GM13977 (cell line): ENCODE measurements at regions not wholly inside any gene's neighbourhood (a gene's known extent, or its start where the extent isn't known, plus 50 kb on each side); places are given as distances from the start of the nearest gene placed in this dataset.

Experiments
- DNase-seq: peaks from one replicate; pipeline ENCODE4 v3.0.0; 2012; ENCODE audit warnings: low spot score
- CTCF ChIP-seq: IDR thresholded peaks from 2 replicates; pipeline ENCODE4 v1.5.1; 2012; ENCODE audit warnings: mild to moderate bottlenecking, control low read depth; ENCODE audit not compliant: insufficient read depth; ENCODE audit errors: extremely low read depth, missing control alignments
- in situ Hi-C: fragments of 300-500 bp; cut with MboI; formaldehyde crosslinking; loops from one replicate; pipeline ENCODE4 v1.12.0; 2022; ENCODE audit warnings: low sequenced_read_pairs, low pct_unique_long_range_greater_than_20kb, mixed read lengths, inconsistent platforms; ENCODE audit not compliant: unreplicated experiment

DNA sequence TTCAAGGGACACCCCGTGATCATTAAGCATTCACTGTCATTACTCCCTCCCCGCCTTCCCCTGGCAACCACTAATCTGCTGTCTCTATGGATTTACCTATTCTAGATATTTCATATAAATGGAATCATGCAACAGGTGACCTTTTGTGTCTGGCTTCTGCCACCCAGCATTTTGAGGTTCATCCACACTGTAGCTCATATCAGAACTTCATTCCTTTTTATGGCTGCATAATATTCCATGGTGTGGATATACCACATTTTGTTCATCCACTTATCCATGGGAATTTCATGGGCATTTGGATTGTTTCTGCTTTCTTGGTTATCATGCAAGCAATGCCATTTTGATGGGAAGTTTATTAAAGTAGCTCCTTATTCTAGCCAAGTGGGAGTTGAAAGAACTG, 184.2 kb upstream of the VASH1 start:
- TF ChIP-seq CTCF = no peak
- in situ Hi-C loops = no loop called here
- no peak for DNase-seq

GRCh38 chr14:76577837-76578236, 183.4 kb upstream of the VASH1 start:
- no peak for TF ChIP-seq CTCF
- in situ Hi-C loops = no loop called here
- DNase-seq = no peak

DNA sequence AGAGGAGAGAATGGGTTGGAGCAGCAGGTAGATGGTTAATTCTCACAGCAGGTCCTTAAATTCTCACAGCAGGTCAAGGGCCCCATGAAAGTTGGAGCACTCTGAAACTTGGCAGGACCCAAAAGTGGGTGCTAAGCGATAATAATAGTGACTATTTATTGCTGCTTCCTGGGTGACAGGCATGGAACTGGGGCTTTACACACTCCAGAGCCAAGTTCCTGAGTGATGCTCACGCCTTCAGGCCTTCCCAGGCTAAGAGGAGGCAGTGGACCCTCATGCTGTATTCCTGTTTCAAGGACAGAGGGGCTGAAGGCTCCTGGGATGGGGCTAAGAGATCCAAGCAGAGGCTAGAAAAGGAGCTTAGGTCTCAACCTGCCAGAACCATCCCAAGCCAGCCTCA, 180.9 kb upstream of the VASH1 start:
- in situ Hi-C loops = no loop called here
- DNase-seq = no peak
- TF ChIP-seq CTCF = no peak

DNA sequence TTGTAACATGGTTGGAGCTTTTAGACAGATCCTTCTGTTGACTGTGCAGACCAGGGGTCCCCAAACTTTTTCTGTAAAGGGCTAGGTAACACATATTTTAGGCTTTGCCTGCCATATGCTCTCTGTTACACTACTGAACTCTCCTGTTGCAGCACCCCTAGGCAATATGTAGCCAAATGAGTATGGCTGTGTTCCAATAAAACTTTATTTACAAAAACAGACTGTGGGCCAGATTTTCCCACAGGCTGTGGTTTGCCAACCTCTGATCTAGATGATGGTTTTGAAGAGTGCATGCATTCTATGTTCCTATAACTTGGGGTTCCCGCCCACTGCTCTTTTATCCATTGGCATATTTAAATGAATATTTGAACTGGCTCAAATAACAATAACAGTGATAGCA, 180.3 kb upstream of the VASH1 start:
- in situ Hi-C loops = no loop called here
- no peak for DNase-seq
- TF ChIP-seq CTCF = no peak

DNA sequence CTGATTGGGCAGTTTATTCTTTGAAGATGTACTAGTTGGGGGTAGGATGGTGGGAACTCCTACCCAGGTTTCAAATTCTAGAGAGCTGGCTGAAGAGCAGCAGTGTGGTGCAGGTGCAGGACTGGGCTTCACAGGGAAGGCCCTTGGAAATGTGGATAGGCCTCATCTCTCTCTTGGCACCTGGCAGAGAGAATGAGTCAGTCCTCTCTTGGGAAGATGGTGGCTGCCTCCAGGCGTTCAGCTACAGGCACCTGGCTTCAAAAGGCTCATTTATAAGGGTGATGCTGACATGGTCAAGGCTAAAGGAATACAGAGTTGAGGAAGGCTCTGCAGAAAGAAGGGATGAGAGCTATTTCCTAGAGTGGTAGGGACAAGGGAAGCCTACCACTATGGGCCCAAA, 179.7 kb upstream of the VASH1 start:
- DNase-seq = no peak
- no peak for TF ChIP-seq CTCF
- in situ Hi-C loops = no loop called here

GRCh38 chr14:76582447-76582846, 178.8 kb upstream of the VASH1 start:
- in situ Hi-C loops = no loop called here
- TF ChIP-seq CTCF = no peak
- DNase-seq = no peak

GRCh38 chr14:76583174-76583573, 178.1 kb upstream of the VASH1 start:
- in situ Hi-C loops = no loop called here
- DNase-seq = no peak
- no peak for TF ChIP-seq CTCF
